SK-N-SH (cell line): ENCODE measurements at regions not wholly inside any gene's neighbourhood (a gene's known extent, or its start where the extent isn't known, plus 50 kb on each side); places are given as distances from the start of the nearest gene placed in this dataset.

Experiments
- EP300 ChIP-seq, 2 experiments: IDR thresholded peaks; 2 replicates each; pipeline versions ENCODE4 v1.4.0 to v1.6.1; 2012; ENCODE audit warnings: borderline replicate concordance in 1 of 2, low read depth in 1 of 2, low read length in 1 of 2
- MXI1 ChIP-seq: IDR thresholded peaks from 2 replicates; pipeline ENCODE4 v1.6.1; 2012; ENCODE audit warnings: mild to moderate bottlenecking, low read depth, low read length, improper control_type of control experiment
- NFIC ChIP-seq: IDR thresholded peaks from 2 replicates; pipeline ENCODE4 v1.4.0; 2012; ENCODE audit warnings: borderline replicate concordance
- POLR2AphosphoS5 ChIP-seq: IDR thresholded peaks from 2 replicates; pipeline ENCODE4 v1.6.1; 2012; ENCODE audit warnings: low read depth, low read length
- RAD21 ChIP-seq: IDR thresholded peaks from 2 replicates; pipeline ENCODE4 v1.6.1; 2012; ENCODE audit warnings: mild to moderate bottlenecking, low read length
- RCOR1 ChIP-seq: fragments of 150-350 bp; IDR thresholded peaks from 2 replicates; pipeline ENCODE4 v1.6.1; 2017; ENCODE audit warnings: antibody characterized with exemption, low read length
- RFX5 ChIP-seq: IDR thresholded peaks from 2 replicates; pipeline ENCODE4 v1.6.1; 2012; ENCODE audit warnings: mild to moderate bottlenecking, improper control_type of control experiment, low read length
- SIN3A ChIP-seq: IDR thresholded peaks from 2 replicates; pipeline ENCODE4 v1.6.1; 2012; ENCODE audit warnings: low read depth, mild to moderate bottlenecking, low read length, moderate library complexity, borderline replicate concordance
- TAF1 ChIP-seq: IDR thresholded peaks from 2 replicates; pipeline ENCODE4 v1.6.1; 2012; ENCODE audit warnings: low read depth, mild to moderate bottlenecking, low read length, moderate library complexity, borderline replicate concordance
- TEAD4 ChIP-seq: IDR thresholded peaks from 2 replicates; pipeline ENCODE4 v1.4.0; 2012; ENCODE audit warnings: mild to moderate bottlenecking, borderline replicate concordance; ENCODE audit not compliant: insufficient read depth
- TF ChIP-seq, protein P1 (sequence below): fragments of 200-600 bp; sonication (generic); IDR thresholded peaks from 2 replicates; pipeline ENCODE4 v1.6.1; 2017; ENCODE audit warnings: antibody characterized with exemption, mild to moderate bottlenecking, moderate library complexity
- TF ChIP-seq, protein P2 (sequence below): IDR thresholded peaks from 2 replicates; pipeline ENCODE4 v1.6.1; 2012; ENCODE audit warnings: mild to moderate bottlenecking, low read depth, low read length, moderate library complexity

- TF ChIP-seq, protein P1, sequence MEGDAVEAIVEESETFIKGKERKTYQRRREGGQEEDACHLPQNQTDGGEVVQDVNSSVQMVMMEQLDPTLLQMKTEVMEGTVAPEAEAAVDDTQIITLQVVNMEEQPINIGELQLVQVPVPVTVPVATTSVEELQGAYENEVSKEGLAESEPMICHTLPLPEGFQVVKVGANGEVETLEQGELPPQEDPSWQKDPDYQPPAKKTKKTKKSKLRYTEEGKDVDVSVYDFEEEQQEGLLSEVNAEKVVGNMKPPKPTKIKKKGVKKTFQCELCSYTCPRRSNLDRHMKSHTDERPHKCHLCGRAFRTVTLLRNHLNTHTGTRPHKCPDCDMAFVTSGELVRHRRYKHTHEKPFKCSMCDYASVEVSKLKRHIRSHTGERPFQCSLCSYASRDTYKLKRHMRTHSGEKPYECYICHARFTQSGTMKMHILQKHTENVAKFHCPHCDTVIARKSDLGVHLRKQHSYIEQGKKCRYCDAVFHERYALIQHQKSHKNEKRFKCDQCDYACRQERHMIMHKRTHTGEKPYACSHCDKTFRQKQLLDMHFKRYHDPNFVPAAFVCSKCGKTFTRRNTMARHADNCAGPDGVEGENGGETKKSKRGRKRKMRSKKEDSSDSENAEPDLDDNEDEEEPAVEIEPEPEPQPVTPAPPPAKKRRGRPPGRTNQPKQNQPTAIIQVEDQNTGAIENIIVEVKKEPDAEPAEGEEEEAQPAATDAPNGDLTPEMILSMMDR, result no peak
- TF ChIP-seq, protein P2, sequence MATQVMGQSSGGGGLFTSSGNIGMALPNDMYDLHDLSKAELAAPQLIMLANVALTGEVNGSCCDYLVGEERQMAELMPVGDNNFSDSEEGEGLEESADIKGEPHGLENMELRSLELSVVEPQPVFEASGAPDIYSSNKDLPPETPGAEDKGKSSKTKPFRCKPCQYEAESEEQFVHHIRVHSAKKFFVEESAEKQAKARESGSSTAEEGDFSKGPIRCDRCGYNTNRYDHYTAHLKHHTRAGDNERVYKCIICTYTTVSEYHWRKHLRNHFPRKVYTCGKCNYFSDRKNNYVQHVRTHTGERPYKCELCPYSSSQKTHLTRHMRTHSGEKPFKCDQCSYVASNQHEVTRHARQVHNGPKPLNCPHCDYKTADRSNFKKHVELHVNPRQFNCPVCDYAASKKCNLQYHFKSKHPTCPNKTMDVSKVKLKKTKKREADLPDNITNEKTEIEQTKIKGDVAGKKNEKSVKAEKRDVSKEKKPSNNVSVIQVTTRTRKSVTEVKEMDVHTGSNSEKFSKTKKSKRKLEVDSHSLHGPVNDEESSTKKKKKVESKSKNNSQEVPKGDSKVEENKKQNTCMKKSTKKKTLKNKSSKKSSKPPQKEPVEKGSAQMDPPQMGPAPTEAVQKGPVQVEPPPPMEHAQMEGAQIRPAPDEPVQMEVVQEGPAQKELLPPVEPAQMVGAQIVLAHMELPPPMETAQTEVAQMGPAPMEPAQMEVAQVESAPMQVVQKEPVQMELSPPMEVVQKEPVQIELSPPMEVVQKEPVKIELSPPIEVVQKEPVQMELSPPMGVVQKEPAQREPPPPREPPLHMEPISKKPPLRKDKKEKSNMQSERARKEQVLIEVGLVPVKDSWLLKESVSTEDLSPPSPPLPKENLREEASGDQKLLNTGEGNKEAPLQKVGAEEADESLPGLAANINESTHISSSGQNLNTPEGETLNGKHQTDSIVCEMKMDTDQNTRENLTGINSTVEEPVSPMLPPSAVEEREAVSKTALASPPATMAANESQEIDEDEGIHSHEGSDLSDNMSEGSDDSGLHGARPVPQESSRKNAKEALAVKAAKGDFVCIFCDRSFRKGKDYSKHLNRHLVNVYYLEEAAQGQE, result no peak
- no peak for TF ChIP-seq SIN3A
- TF ChIP-seq EP300 (IDR thresholded peaks at IDR 0.05; ENCODE audit: borderline replicate concordance in 1 of 2, low read depth in 1 of 2, low read length in 1 of 2), result no peak
- TF ChIP-seq RAD21, result no peak
- TF ChIP-seq RFX5, result no peak
- TF ChIP-seq RCOR1, result no peak
- TF ChIP-seq MXI1, result no peak
- no peak for TF ChIP-seq NFIC
- no peak for TF ChIP-seq POLR2AphosphoS5
- no peak for TF ChIP-seq TEAD4
- TF ChIP-seq TAF1, result no peak
These were observed 157.7 kb upstream of the SERPINE2 start for GRCh38 chr2:224196810-224197209.
